PC-3 (cell line): ENCODE measurements at regions not wholly inside any gene's neighbourhood (a gene's known extent, or its start where the extent isn't known, plus 50 kb on each side); places are given as distances from the start of the nearest gene placed in this dataset.

Experiments
- ATAC-seq: fragments of 200-7000 bp; cut with Tn5 transposase; 2 replicates; pipeline ENCODE4 v1.9.1; 2020; ENCODE audit warnings: mild to moderate bottlenecking, moderate library complexity
- BruUV-seq: library from RNA; stranded (reverse); fragments of 400-500 nt; replicated peaks from 2 replicates; lab custom pipeline; 2021; lab: Mats Ljungman, UMichigan
- CTCF ChIA-PET: fragments of 300-600 bp; sonication (Branson Sonifier 250); formaldehyde crosslinking; loops from one replicate; lab custom pipeline; 2022; ENCODE audit warnings: antibody characterized with exemption; lab: Charles Lee
- POLR2A ChIA-PET: fragments of 300-600 bp; sonication (Branson Sonifier 250); formaldehyde crosslinking; loops from one replicate; lab custom pipeline; 2022; ENCODE audit warnings: antibody characterized with exemption; ENCODE audit not compliant: unreplicated experiment; lab: Charles Lee
- DNase-seq: peaks from one replicate; pipeline ENCODE4 v3.0.0-alpha.2; 2015
- H2AFZ ChIP-seq: fragments of 300-600 bp; sonication (generic); 2 replicates; pipeline ENCODE4 v1.6.0; 2016; ENCODE audit warnings: antibody characterized with exemption, low read length
- H3F3A ChIP-seq: fragments of 300-600 bp; sonication (generic); one replicate; pipeline ENCODE4 v1.6.0; 2017; ENCODE audit warnings: antibody characterized with exemption, low read length, control low read depth, mild to moderate bottlenecking; ENCODE audit not compliant: unreplicated experiment
- H3K27ac ChIP-seq: fragments of 300-600 bp; sonication (generic); 2 replicates; pipeline ENCODE4 v1.5.1; 2016; ENCODE audit warnings: mild to moderate bottlenecking, low read length
- H3K27me3 ChIP-seq: fragments of 300-600 bp; sonication (generic); 2 replicates; pipeline ENCODE4 v1.6.1; 2016; ENCODE audit warnings: low read length, mixed read lengths
- H3K36me3 ChIP-seq: fragments of 300-600 bp; sonication (generic); 2 replicates; pipeline ENCODE4 v1.6.1; 2016; ENCODE audit warnings: low read depth, mixed run types, low read length, mixed read lengths
- H3K4me1 ChIP-seq: fragments of 300-600 bp; sonication (generic); 2 replicates; pipeline ENCODE4 v1.5.1; 2016; ENCODE audit warnings: low read length; ENCODE audit not compliant: insufficient read depth
- H3K4me2 ChIP-seq: fragments of 300-600 bp; sonication (generic); 2 replicates; pipeline ENCODE4 v1.6.0; 2016; ENCODE audit warnings: low read length
- H3K4me3 ChIP-seq: fragments of 300-600 bp; sonication (generic); 2 replicates; pipeline ENCODE4 v1.5.1; 2016; ENCODE audit warnings: mild to moderate bottlenecking, low read length, mixed read lengths
- H3K79me2 ChIP-seq: fragments of 300-600 bp; sonication (generic); 2 replicates; pipeline ENCODE4 v1.6.1; 2017; ENCODE audit warnings: low read length, mixed read lengths
- H3K9ac ChIP-seq: fragments of 300-600 bp; sonication (generic); 2 replicates; pipeline ENCODE4 v1.6.0; 2016; ENCODE audit warnings: mild to moderate bottlenecking, low read length
- H3K9me2 ChIP-seq: fragments of 300-600 bp; sonication (generic); replicated peaks from 2 replicates; pipeline ENCODE4 v1.6.1; 2016; ENCODE audit warnings: mixed run types, low read length, mixed read lengths
- H3K9me3 ChIP-seq: fragments of 300-600 bp; sonication (generic); 2 replicates; pipeline ENCODE4 v1.6.1; 2016; ENCODE audit warnings: low read length, mixed read lengths
- H4K20me1 ChIP-seq: fragments of 300-600 bp; sonication (generic); 2 replicates; pipeline ENCODE4 v1.6.1; 2016; ENCODE audit warnings: low read length, mixed read lengths
- CTCF ChIP-seq: fragments of 300-600 bp; sonication (generic); conservative IDR thresholded peaks from 2 replicates; pipeline ENCODE4 v1.5.1; 2017; ENCODE audit warnings: antibody characterized with exemption, low read depth, mild to moderate bottlenecking, low read length
- EZH2 ChIP-seq: fragments of 300-600 bp; sonication (generic); IDR thresholded peaks from one replicate; pipeline ENCODE4 v1.6.1; 2017; ENCODE audit warnings: antibody characterized with exemption, mild to moderate bottlenecking, low read length; ENCODE audit not compliant: unreplicated experiment
- EZH2phosphoT487 ChIP-seq: fragments of 300-600 bp; sonication (generic); IDR thresholded peaks from 2 replicates; pipeline ENCODE4 v1.6.1; 2018; ENCODE audit warnings: mild to moderate bottlenecking, antibody characterized with exemption, low read length, borderline replicate concordance
- intact Hi-C: fragments of 100-400 bp; cut with micrococcal nuclease; formaldehyde crosslinking; loops from 2 replicates; pipeline ENCODE4 v1.9.0; 2023

- Histone ChIP-seq H3K4me3 (no peak overlapping the region), H3K79me2 (no peaks in the 10 kb centered on the region), H3K9ac (no peak overlapping the region), H3K36me3 (no peaks in the 10 kb centered on the region), H3F3A (no peaks in the 10 kb centered on the region), H3K4me1 (no peaks in the 10 kb centered on the region), H3K27me3 (no peaks in the 10 kb centered on the region), H4K20me1 (no peaks in the 10 kb centered on the region), H3K9me2 (no peaks in the 10 kb centered on the region), H3K4me2 (no peak overlapping the region), H2AFZ (no peak overlapping the region), H3K27ac (no peak overlapping the region), H3K9me3 (no peaks in the 10 kb centered on the region)
- no peak for DNase-seq
- CTCF ChIA-PET, result no interaction called here
- no peak for TF ChIP-seq CTCF
- no peak for TF ChIP-seq EZH2phosphoT487
- no peak for TF ChIP-seq EZH2
- no TSS peak for BruUV-seq
- POLR2A ChIA-PET, result no interaction called here
- intact Hi-C loops, result no loop called here
- ATAC-seq, result no peak
Measured at GRCh38 chr22:34638128-34638527, 427.8 kb upstream of the ISX start.

- Histone ChIP-seq H3K4me2 (no peak overlapping the region), H3K79me2 (no peaks in the 10 kb centered on the region), H3K27ac (no peak overlapping the region), H3K9ac (no peak overlapping the region), H4K20me1 (no peaks in the 10 kb centered on the region), H3K9me2 (no peaks in the 10 kb centered on the region), H3F3A (no peaks in the 10 kb centered on the region), H3K36me3 (no peaks in the 10 kb centered on the region), H3K27me3 (no peaks in the 10 kb centered on the region), H3K9me3 (no peaks in the 10 kb centered on the region), H2AFZ (no peak overlapping the region), H3K4me3 (no peak overlapping the region), H3K4me1 (no peaks in the 10 kb centered on the region)
- ChIA-PET CTCF (no interaction called here), POLR2A (no interaction called here)
- DNase-seq (no peak), ATAC-seq (no peak)
- TF ChIP-seq EZH2phosphoT487 (no peak), EZH2 (no peak), CTCF (no peak)
- intact Hi-C loops, result no loop called here
- BruUV-seq, result no TSS peak
Measured at GRCh38 chr22:34639911-34640310, 426.0 kb upstream of the ISX start.

GRCh38 chr22:34645375-34645774 is 420.6 kb upstream of the ISX start:
- no peak overlapping the region for H3K4me2 ChIP-seq
- no peaks in the 10 kb centered on the region for H3K9me3 ChIP-seq
- ATAC-seq (no peak), DNase-seq (no peak)
- ChIA-PET CTCF (no interaction called here), POLR2A (no interaction called here)
- no peaks in the 10 kb centered on the region for H3K9me2 ChIP-seq
- no peak overlapping the region for H3K9ac ChIP-seq
- intact Hi-C loops, result no loop called here
- H3K79me2 ChIP-seq, result no peaks in the 10 kb centered on the region
- H3K27ac ChIP-seq, result no peak overlapping the region
- no peaks in the 10 kb centered on the region for H4K20me1 ChIP-seq
- H3K27me3 ChIP-seq, result no peaks in the 10 kb centered on the region
- H3F3A ChIP-seq, result no peaks in the 10 kb centered on the region
- H3K4me3 ChIP-seq, result no peak overlapping the region
- no peaks in the 10 kb centered on the region for H3K4me1 ChIP-seq
- no peak for TF ChIP-seq EZH2phosphoT487
- TF ChIP-seq EZH2, result no peak
- TF ChIP-seq CTCF, result no peak
- no peak overlapping the region for H2AFZ ChIP-seq
- BruUV-seq, result no TSS peak
- no peaks in the 10 kb centered on the region for H3K36me3 ChIP-seq
